ENCODE measurements at regions not wholly inside any gene's neighbourhood (a gene's known extent, or its start where the extent isn't known, plus 50 kb on each side); places are given as distances from the start of the nearest gene placed in this dataset.

- Histone ChIP-seq H3K9me2 (ENCODE audit: insufficient read depth) (no peaks in the 10 kb centered on the region), H3K9me3 (ENCODE audit: low read depth) (no peaks in the 10 kb centered on the region), H2AFZ (no peak overlapping the region), H3K9ac (no peak overlapping the region), H3K36me3 (ENCODE audit: low read depth) (no peaks in the 10 kb centered on the region), H3K4me3 (no peak overlapping the region), H3K27ac (no peak overlapping the region), H3F3A (ENCODE audit: insufficient read depth) (no peaks in the 10 kb centered on the region), H4K20me1 (ENCODE audit: insufficient read depth) (no peaks in the 10 kb centered on the region), H3K4me1 (ENCODE audit: insufficient read depth) (no peaks in the 10 kb centered on the region), H3K27me3 (replicated peaks; ENCODE audit: insufficient read depth) (no peaks in the 10 kb centered on the region), H3K4me2 (ENCODE audit: unreplicated experiment) (no peak overlapping the region), H3K79me2 (ENCODE audit: insufficient read depth) (no peaks in the 10 kb centered on the region)
- TF ChIP-seq EZH2 (IDR thresholded peaks at IDR 0.05; ENCODE audit: insufficient read depth, poor library complexity, severe bottlenecking) (no peak), EZH2phosphoT487 (IDR thresholded peaks at IDR 0.05; ENCODE audit: insufficient read depth, low read depth) (no peak)
- in situ Hi-C loops (cut with MboI): no loop called here
- peak; percentile 18 for DNase-seq
- 69 to 72% methylated on average over 2 of the region's 2 CpGs for WGBS, 2 experiments (ENCODE audit: low coverage in 1 of 2, low lambda C conversion rate in 2 of 2, missing lambda C conversion rate in 2 of 2)
Observed at GRCh38 chr2:19300961-19301360, 57.5 kb downstream of the OSR1 start.

DNA sequence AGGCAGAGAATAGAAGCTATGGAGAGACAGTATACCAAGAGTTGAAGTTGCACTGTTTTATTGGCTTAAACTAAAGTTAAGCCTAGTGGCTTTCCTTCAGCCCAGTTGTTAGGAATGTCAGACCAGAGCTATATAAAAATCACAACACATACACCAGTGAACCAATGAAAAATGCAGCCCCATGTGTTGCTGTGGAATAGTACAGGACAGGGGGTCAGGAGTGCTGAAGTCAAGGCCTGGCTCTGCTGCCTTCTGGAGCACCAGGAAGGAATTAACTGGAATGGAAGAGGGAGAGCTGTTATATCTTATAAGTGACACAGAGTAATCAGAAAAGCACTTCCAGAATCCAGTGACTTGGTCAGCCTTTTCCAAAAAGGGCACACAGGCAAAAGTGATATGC lies 58.9 kb downstream of the OSR1 start:
- H3K36me3 ChIP-seq (ENCODE audit: low read depth): no peaks in the 10 kb centered on the region
- H3F3A ChIP-seq (ENCODE audit: insufficient read depth): no peaks in the 10 kb centered on the region
- H3K9me3 ChIP-seq (ENCODE audit: low read depth): no peaks in the 10 kb centered on the region
- no peak overlapping the region for H2AFZ ChIP-seq
- H3K9me2 ChIP-seq (ENCODE audit: insufficient read depth): no peaks in the 10 kb centered on the region
- DNase-seq: no peak
- H4K20me1 ChIP-seq (ENCODE audit: insufficient read depth): no peaks in the 10 kb centered on the region
- H3K9ac ChIP-seq: no peak overlapping the region
- no peak overlapping the region for H3K27ac ChIP-seq
- no peak for TF ChIP-seq EZH2 (IDR thresholded peaks at IDR 0.05; ENCODE audit: insufficient read depth, poor library complexity, severe bottlenecking)
- TF ChIP-seq EZH2phosphoT487 (IDR thresholded peaks at IDR 0.05; ENCODE audit: insufficient read depth, low read depth): no peak
- H3K4me1 ChIP-seq (ENCODE audit: insufficient read depth): no peaks in the 10 kb centered on the region
- no peak overlapping the region for H3K4me2 ChIP-seq (ENCODE audit: unreplicated experiment)
- no peak overlapping the region for H3K4me3 ChIP-seq
- in situ Hi-C loops (cut with MboI): no loop called here
- no peaks in the 10 kb centered on the region for H3K79me2 ChIP-seq (ENCODE audit: insufficient read depth)
- H3K27me3 ChIP-seq (replicated peaks; ENCODE audit: insufficient read depth): no peaks in the 10 kb centered on the region

- 81 to 86% methylated on average over 7 of the region's 7 CpGs for WGBS, 2 experiments (ENCODE audit: low coverage in 1 of 2, low lambda C conversion rate in 2 of 2, missing lambda C conversion rate in 2 of 2)
- in situ Hi-C loops (cut with MboI): no loop called here
Observed at GRCh38 chr2:19299032-19299431, 59.4 kb downstream of the OSR1 start.

DNA sequence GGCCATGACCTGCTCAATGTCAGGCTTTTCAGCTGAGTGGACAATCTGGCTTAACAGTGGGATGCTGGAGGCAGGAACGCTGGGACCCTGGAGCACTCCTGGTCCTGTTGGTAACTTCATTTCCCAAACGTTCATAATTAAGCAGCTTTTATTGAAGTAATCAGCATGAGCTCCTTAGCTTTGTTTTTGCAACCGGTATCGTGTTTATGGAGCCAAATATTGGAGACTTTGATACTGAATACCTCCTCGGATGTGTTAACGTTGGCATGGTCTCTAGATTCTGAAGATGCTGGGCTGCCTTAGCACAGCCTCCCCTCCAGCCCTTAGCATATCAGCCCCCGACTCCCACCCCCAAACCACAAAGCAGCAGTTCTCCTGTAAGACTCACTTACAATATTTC lies 60.7 kb downstream of the OSR1 start:
- WGBS, 2 experiments (ENCODE audit: low coverage in 1 of 2, low lambda C conversion rate in 2 of 2, missing lambda C conversion rate in 2 of 2): 70 to 76% methylated on average over 7 of the region's 7 CpGs
- H3F3A ChIP-seq (ENCODE audit: insufficient read depth): no peaks in the 10 kb centered on the region
- DNase-seq: no peak

More at GRCh38 chr2:19299032-19299431, 59.4 kb downstream of the OSR1 start:
- Histone ChIP-seq H3K4me3 (no peak overlapping the region), H3F3A (ENCODE audit: insufficient read depth) (no peaks in the 10 kb centered on the region), H3K27ac (no peak overlapping the region), H3K4me2 (ENCODE audit: unreplicated experiment) (no peak overlapping the region), H4K20me1 (ENCODE audit: insufficient read depth) (no peaks in the 10 kb centered on the region), H3K9me3 (ENCODE audit: low read depth) (no peaks in the 10 kb centered on the region), H3K9me2 (ENCODE audit: insufficient read depth) (no peaks in the 10 kb centered on the region), H3K9ac (no peak overlapping the region), H3K27me3 (replicated peaks; ENCODE audit: insufficient read depth) (no peaks in the 10 kb centered on the region), H3K4me1 (ENCODE audit: insufficient read depth) (no peaks in the 10 kb centered on the region), H2AFZ (no peak overlapping the region), H3K36me3 (ENCODE audit: low read depth) (no peaks in the 10 kb centered on the region), H3K79me2 (ENCODE audit: insufficient read depth) (no peaks in the 10 kb centered on the region)
- TF ChIP-seq EZH2phosphoT487 (IDR thresholded peaks at IDR 0.05; ENCODE audit: insufficient read depth, low read depth) (no peak), EZH2 (IDR thresholded peaks at IDR 0.05; ENCODE audit: insufficient read depth, poor library complexity, severe bottlenecking) (no peak)
- DNase-seq: no peak

DNA sequence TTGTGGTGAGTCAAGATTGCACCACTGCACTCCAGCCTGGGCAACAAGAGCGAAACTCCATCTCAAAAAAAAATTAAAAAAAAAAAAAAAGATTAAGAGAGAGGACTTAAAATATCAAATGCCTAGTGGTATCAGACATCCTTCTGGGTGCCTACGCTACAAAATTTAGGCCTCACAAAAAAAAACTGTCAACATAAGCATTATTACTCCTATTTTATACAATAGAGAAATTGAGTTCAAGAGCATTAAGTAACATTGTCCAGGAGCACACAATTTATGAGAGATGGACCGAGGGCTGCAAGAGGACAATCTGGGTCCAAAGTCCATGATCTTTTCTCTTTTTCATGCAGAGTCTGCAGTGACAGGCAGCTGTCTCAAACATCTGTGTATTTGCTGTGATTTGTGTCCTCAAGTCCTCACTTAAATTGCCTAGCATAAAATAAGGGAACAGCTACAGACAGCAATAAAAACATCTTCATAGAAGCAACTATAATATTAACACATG lies 62.4 kb downstream of the OSR1 start:
- Histone ChIP-seq H3K27ac (no peak overlapping the region), H4K20me1 (ENCODE audit: insufficient read depth) (no peaks in the 10 kb centered on the region), H3K4me3 (no peak overlapping the region), H3K9ac (no peak overlapping the region), H3K36me3 (ENCODE audit: low read depth) (no peaks in the 10 kb centered on the region), H3K79me2 (ENCODE audit: insufficient read depth) (no peaks in the 10 kb centered on the region), H3K4me2 (ENCODE audit: unreplicated experiment) (no peak overlapping the region), H3F3A (ENCODE audit: insufficient read depth) (no peaks in the 10 kb centered on the region), H3K9me2 (ENCODE audit: insufficient read depth) (no peaks in the 10 kb centered on the region), H3K27me3 (replicated peaks; ENCODE audit: insufficient read depth) (no peaks in the 10 kb centered on the region), H3K4me1 (ENCODE audit: insufficient read depth) (no peaks in the 10 kb centered on the region), H3K9me3 (ENCODE audit: low read depth) (no peaks in the 10 kb centered on the region), H2AFZ (no peak overlapping the region)
- 88 to 96% methylated on average over 3 of the region's 3 CpGs for WGBS, 2 experiments (ENCODE audit: low coverage in 1 of 2, low lambda C conversion rate in 2 of 2, missing lambda C conversion rate in 2 of 2)
- in situ Hi-C loops (cut with MboI): no loop called here
- DNase-seq: no peak
- TF ChIP-seq EZH2 (IDR thresholded peaks at IDR 0.05; ENCODE audit: insufficient read depth, poor library complexity, severe bottlenecking): no peak
- TF ChIP-seq EZH2phosphoT487 (IDR thresholded peaks at IDR 0.05; ENCODE audit: insufficient read depth, low read depth): no peak

More for the DNA sequence above, 60.7 kb downstream of the OSR1 start:
- H4K20me1 ChIP-seq (ENCODE audit: insufficient read depth): no peaks in the 10 kb centered on the region
- H3K79me2 ChIP-seq (ENCODE audit: insufficient read depth): no peaks in the 10 kb centered on the region
- H2AFZ ChIP-seq: no peak overlapping the region
- no peak overlapping the region for H3K4me3 ChIP-seq
- in situ Hi-C loops (cut with MboI): no loop called here
- H3K9ac ChIP-seq: no peak overlapping the region
- no peaks in the 10 kb centered on the region for H3K9me3 ChIP-seq (ENCODE audit: low read depth)
- TF ChIP-seq EZH2phosphoT487 (IDR thresholded peaks at IDR 0.05; ENCODE audit: insufficient read depth, low read depth): no peak
- TF ChIP-seq EZH2 (IDR thresholded peaks at IDR 0.05; ENCODE audit: insufficient read depth, poor library complexity, severe bottlenecking): no peak
- H3K27me3 ChIP-seq (replicated peaks; ENCODE audit: insufficient read depth): no peaks in the 10 kb centered on the region
- H3K4me2 ChIP-seq (ENCODE audit: unreplicated experiment): no peak overlapping the region
- H3K27ac ChIP-seq: no peak overlapping the region
- H3K4me1 ChIP-seq (ENCODE audit: insufficient read depth): no peaks in the 10 kb centered on the region
- H3K9me2 ChIP-seq (ENCODE audit: insufficient read depth): no peaks in the 10 kb centered on the region
- no peaks in the 10 kb centered on the region for H3K36me3 ChIP-seq (ENCODE audit: low read depth)
